Mammary epithelial cell (primary cell): ENCODE measurements at regions not wholly inside any gene's neighbourhood (a gene's known extent, or its start where the extent isn't known, plus 50 kb on each side); places are given as distances from the start of the nearest gene placed in this dataset.

ENCODE experiments used
- EZH2 ChIP-seq: IDR thresholded peaks from 2 replicates; pipeline ENCODE4 v1.6.1; 2012; ENCODE audit warnings: low read length, inconsistent platforms, borderline replicate concordance
- TF ChIP-seq, protein P1 (sequence below), 2 donors: IDR thresholded peaks in 1 of 2; conservative IDR thresholded peaks in 1 of 2; 2 replicates each; pipeline ENCODE4 v1.5.1; 2011 to 2012; ENCODE audit warnings: inconsistent platforms in 2 of 2, low read length in 2 of 2, mild to moderate bottlenecking in 2 of 2, control low read depth in 1 of 2, low read depth in 1 of 2; ENCODE audit not compliant: insufficient read depth in 1 of 2; ENCODE audit errors: extremely low read depth in 1 of 2

DNA sequence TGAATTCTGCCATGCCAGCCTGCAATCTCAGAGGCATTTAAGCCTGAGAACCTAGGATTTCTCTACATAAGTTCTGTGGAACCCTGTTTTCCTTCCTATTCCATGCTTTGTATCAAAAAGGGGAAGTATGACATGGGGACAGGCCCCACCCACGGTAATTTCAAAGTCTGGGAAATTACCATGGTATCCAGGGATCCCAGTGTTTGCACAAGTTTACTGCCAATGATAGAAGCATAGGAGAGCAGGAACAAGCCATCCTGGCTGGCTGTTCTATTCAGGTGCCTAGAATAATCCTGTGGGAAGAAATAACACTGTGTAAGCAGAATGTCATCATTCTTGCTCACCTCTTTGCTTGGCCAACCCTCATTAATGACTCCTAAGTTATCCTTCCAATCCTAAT, 53.8 kb upstream of the ATP1B1 start:
- TF ChIP-seq, protein P1, sequence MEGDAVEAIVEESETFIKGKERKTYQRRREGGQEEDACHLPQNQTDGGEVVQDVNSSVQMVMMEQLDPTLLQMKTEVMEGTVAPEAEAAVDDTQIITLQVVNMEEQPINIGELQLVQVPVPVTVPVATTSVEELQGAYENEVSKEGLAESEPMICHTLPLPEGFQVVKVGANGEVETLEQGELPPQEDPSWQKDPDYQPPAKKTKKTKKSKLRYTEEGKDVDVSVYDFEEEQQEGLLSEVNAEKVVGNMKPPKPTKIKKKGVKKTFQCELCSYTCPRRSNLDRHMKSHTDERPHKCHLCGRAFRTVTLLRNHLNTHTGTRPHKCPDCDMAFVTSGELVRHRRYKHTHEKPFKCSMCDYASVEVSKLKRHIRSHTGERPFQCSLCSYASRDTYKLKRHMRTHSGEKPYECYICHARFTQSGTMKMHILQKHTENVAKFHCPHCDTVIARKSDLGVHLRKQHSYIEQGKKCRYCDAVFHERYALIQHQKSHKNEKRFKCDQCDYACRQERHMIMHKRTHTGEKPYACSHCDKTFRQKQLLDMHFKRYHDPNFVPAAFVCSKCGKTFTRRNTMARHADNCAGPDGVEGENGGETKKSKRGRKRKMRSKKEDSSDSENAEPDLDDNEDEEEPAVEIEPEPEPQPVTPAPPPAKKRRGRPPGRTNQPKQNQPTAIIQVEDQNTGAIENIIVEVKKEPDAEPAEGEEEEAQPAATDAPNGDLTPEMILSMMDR (conservative IDR thresholded peaks at IDR 0.05 in 1 of 2, IDR thresholded peaks at IDR 0.05 in 1 of 2; ENCODE audit: extremely low read depth in 1 of 2, insufficient read depth in 1 of 2, low read depth in 1 of 2, low read length in 2 of 2): no peak
- no peak for TF ChIP-seq EZH2
